ENCODE measurements at regions not wholly inside any gene's neighbourhood (a gene's known extent, or its start where the extent isn't known, plus 50 kb on each side); places are given as distances from the start of the nearest gene placed in this dataset.

DNA sequence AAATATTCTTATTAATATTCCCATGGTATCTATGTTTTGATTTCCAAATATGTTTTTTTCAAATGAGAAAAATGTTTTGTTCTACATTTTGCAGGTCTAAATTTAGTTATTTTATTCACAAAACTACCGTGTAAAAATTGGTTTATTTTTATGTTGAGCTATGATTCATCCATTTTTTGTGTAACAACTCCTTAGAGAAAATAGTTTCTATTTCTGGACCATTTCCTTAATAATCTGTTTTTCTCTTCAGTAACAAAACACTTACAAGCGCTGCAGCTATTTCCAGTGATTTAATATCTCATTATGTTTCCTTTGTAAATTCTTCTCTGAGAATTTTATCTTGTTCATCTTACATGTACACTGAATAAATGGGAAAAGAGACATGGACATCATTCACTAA, 550.7 kb upstream of the SLITRK5 start:
- H3K4me3 ChIP-seq (ENCODE audit: low read depth, low read length): no peak overlapping the region
- TF ChIP-seq, protein P1, sequence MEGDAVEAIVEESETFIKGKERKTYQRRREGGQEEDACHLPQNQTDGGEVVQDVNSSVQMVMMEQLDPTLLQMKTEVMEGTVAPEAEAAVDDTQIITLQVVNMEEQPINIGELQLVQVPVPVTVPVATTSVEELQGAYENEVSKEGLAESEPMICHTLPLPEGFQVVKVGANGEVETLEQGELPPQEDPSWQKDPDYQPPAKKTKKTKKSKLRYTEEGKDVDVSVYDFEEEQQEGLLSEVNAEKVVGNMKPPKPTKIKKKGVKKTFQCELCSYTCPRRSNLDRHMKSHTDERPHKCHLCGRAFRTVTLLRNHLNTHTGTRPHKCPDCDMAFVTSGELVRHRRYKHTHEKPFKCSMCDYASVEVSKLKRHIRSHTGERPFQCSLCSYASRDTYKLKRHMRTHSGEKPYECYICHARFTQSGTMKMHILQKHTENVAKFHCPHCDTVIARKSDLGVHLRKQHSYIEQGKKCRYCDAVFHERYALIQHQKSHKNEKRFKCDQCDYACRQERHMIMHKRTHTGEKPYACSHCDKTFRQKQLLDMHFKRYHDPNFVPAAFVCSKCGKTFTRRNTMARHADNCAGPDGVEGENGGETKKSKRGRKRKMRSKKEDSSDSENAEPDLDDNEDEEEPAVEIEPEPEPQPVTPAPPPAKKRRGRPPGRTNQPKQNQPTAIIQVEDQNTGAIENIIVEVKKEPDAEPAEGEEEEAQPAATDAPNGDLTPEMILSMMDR (IDR thresholded peaks at IDR 0.05; ENCODE audit: insufficient read depth, low read depth, low read length, missing control alignments): no peak
- DNase-seq (ENCODE audit: low read depth): no peak

DNA sequence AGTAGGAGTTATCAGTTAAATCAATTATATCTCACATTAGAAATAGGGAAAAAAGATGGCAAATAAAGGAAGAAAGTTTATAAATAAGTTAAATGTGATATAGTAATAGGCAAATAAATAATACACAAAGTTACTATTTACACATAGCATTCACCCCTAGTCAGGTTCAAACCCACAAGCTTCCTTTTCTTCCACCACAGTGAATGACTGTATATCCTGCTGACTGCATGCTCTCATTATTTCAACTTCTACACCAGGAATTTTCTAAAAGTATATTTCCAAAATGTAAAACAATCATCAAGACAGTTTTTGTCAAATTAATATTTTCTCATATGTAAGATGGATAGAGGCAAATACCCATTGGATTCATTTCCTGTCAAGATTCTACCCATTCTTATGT, 548.6 kb upstream of the SLITRK5 start:
- H3K4me3 ChIP-seq (ENCODE audit: low read depth, low read length): no peak overlapping the region
- TF ChIP-seq, protein P1 (IDR thresholded peaks at IDR 0.05; ENCODE audit: insufficient read depth, low read depth, low read length, missing control alignments): no peak
- DNase-seq (ENCODE audit: low read depth): no peak

GRCh38 chr13:87123987-87124784, 547.0 kb upstream of the SLITRK5 start:
- TF ChIP-seq, protein P1 (IDR thresholded peaks at IDR 0.05; ENCODE audit: insufficient read depth, low read depth, low read length, missing control alignments): no peak
- no peak for DNase-seq (ENCODE audit: low read depth)
- H3K4me3 ChIP-seq (ENCODE audit: low read depth, low read length): no peak overlapping the region

- no peak for DNase-seq (ENCODE audit: low read depth)
- TF ChIP-seq, protein P1 (IDR thresholded peaks at IDR 0.05; ENCODE audit: insufficient read depth, low read depth, low read length, missing control alignments): no peak
- H3K4me3 ChIP-seq (ENCODE audit: low read depth, low read length): no peak overlapping the region
Measured at GRCh38 chr13:87124785-87125074, 546.4 kb upstream of the SLITRK5 start.

GRCh38 chr13:87128036-87128435, 543.1 kb upstream of the SLITRK5 start:
- DNase-seq (ENCODE audit: low read depth): no peak
- H3K4me3 ChIP-seq (ENCODE audit: low read depth, low read length): no peak overlapping the region
- TF ChIP-seq, protein P1 (IDR thresholded peaks at IDR 0.05; ENCODE audit: insufficient read depth, low read depth, low read length, missing control alignments): no peak

GRCh38 chr13:87128491-87128890, 542.7 kb upstream of the SLITRK5 start:
- no peak for DNase-seq (ENCODE audit: low read depth)
- TF ChIP-seq, protein P1 (IDR thresholded peaks at IDR 0.05; ENCODE audit: insufficient read depth, low read depth, low read length, missing control alignments): no peak
- H3K4me3 ChIP-seq (ENCODE audit: low read depth, low read length): no peak overlapping the region

Data from GM12865 (cell line).